ENCODE measurements at regions not wholly inside any gene's neighbourhood (a gene's known extent, or its start where the extent isn't known, plus 50 kb on each side); places are given as distances from the start of the nearest gene placed in this dataset.

DNA sequence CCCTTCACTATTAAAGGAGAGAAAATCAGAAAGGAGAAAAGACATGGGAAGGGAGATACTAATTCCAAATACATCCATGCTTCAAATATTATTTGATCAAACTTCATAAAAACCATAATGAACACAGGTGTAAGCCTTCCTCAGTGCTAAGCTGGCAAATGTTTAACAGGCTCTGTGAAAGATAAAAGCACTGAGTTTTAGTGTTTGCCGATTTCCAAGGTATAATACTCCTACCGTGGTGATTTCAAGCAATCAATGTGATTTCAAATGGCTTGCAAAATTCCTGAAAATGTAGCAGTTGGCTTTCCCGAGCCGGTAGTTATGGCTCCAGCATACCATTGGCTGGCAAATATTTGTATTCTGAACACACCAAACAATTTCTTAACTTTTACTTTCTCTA lies 732.3 kb upstream of the GOLIM4 start:
- no peak for TF ChIP-seq NBN (conservative IDR thresholded peaks at IDR 0.05)
- TF ChIP-seq, protein P1, sequence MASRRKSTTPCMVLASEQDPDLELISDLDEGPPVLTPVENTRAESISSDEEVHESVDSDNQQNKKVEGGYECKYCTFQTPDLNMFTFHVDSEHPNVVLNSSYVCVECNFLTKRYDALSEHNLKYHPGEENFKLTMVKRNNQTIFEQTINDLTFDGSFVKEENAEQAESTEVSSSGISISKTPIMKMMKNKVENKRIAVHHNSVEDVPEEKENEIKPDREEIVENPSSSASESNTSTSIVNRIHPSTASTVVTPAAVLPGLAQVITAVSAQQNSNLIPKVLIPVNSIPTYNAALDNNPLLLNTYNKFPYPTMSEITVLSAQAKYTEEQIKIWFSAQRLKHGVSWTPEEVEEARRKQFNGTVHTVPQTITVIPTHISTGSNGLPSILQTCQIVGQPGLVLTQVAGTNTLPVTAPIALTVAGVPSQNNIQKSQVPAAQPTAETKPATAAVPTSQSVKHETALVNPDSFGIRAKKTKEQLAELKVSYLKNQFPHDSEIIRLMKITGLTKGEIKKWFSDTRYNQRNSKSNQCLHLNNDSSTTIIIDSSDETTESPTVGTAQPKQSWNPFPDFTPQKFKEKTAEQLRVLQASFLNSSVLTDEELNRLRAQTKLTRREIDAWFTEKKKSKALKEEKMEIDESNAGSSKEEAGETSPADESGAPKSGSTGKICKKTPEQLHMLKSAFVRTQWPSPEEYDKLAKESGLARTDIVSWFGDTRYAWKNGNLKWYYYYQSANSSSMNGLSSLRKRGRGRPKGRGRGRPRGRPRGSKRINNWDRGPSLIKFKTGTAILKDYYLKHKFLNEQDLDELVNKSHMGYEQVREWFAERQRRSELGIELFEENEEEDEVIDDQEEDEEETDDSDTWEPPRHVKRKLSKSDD (CRISPR knock-in tag; IDR thresholded peaks at IDR 0.05; ENCODE audit: low read depth) = no peak
- TF ChIP-seq POLR2A (IDR thresholded peaks at IDR 0.05; ENCODE audit: insufficient read depth in 1 of 2, low read depth in 2 of 2, low read length in 2 of 2) = no peak
- TF ChIP-seq CREM (IDR thresholded peaks at IDR 0.05) = no peak
- no peak for TF ChIP-seq CREM (CRISPR knock-in tag; IDR thresholded peaks at IDR 0.05)
